Uterus (tissue), 2 donors: ENCODE measurements at regions not wholly inside any gene's neighbourhood (a gene's known extent, or its start where the extent isn't known, plus 50 kb on each side); places are given as distances from the start of the nearest gene placed in this dataset.

Experiments
- POLR2A ChIP-seq, 2 donors: fragments of 450-650 bp; IDR thresholded peaks; one replicate each; pipeline ENCODE4 v1.6.1; 2016; ENCODE audit warnings: antibody characterized with exemption in 2 of 2, mild to moderate bottlenecking in 1 of 2, moderate library complexity in 1 of 2
- TF ChIP-seq, protein P1 (sequence below), 4 experiments: fragments of 200-600 bp in 2 of 4; fragments of 450-650 bp in 2 of 4; sonication (generic) in 2 of 4; IDR thresholded peaks; one replicate each; pipeline ENCODE4 v1.5.1; 2016 to 2019; ENCODE audit warnings: antibody characterized with exemption in 4 of 4, mild to moderate bottlenecking in 2 of 4, moderate library complexity in 1 of 4

GRCh38 chr1:89462250-89462649, 62.4 kb upstream of the LRRC8B start:
- TF ChIP-seq, protein P1, sequence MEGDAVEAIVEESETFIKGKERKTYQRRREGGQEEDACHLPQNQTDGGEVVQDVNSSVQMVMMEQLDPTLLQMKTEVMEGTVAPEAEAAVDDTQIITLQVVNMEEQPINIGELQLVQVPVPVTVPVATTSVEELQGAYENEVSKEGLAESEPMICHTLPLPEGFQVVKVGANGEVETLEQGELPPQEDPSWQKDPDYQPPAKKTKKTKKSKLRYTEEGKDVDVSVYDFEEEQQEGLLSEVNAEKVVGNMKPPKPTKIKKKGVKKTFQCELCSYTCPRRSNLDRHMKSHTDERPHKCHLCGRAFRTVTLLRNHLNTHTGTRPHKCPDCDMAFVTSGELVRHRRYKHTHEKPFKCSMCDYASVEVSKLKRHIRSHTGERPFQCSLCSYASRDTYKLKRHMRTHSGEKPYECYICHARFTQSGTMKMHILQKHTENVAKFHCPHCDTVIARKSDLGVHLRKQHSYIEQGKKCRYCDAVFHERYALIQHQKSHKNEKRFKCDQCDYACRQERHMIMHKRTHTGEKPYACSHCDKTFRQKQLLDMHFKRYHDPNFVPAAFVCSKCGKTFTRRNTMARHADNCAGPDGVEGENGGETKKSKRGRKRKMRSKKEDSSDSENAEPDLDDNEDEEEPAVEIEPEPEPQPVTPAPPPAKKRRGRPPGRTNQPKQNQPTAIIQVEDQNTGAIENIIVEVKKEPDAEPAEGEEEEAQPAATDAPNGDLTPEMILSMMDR (IDR thresholded peaks at IDR 0.05) = no peak
- no peak for TF ChIP-seq POLR2A (IDR thresholded peaks at IDR 0.05)
